ENCODE measurements at regions not wholly inside any gene's neighbourhood (a gene's known extent, or its start where the extent isn't known, plus 50 kb on each side); places are given as distances from the start of the nearest gene placed in this dataset.

DNA sequence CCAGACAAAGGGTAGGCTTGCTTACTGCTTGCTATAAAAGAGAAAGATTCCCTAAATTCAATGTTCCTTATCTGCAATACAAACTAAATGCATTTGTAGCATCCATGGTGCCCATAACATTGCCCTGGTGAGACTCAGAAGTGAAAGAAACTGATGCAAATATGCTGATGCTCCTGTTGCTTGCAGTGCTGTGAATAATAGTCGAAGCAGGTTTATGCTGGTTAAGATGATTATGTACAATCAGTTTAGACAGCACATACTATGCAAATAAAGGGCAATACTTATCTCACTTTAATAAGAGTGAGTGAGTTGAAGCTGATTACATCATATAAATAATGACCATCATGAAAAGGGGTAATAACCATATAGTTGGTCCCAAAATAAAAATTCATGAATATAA, 215.5 kb downstream of the SNCAIP start:
- Mint-ChIP-seq H3K9me3 (ENCODE audit: low read depth, unreplicated experiment) (no peaks in the 10 kb centered on the region), H3K4me3 (ENCODE audit: low read depth, unreplicated experiment) (no peak overlapping the region), H3K4me1 (ENCODE audit: low read depth, unreplicated experiment) (no peaks in the 10 kb centered on the region), H3K36me3 (ENCODE audit: insufficient read depth, unreplicated experiment) (no peaks in the 10 kb centered on the region), H3K27me3 (ENCODE audit: unreplicated experiment) (no peaks in the 10 kb centered on the region), H3K27ac (ENCODE audit: unreplicated experiment) (no peak overlapping the region)
- intact Hi-C loops (cut with micrococcal nuclease; ENCODE audit: unreplicated experiment): no loop called here
- no peak for TF ChIP-seq CTCF (IDR thresholded peaks at IDR 0.05; ENCODE audit: unreplicated experiment)
- no TSS peak for BruUV-seq (replicated peaks)
- DNase-seq: no peak
- CTCF ChIA-PET: no interaction called here

- no peak overlapping the region for H3K27ac Mint-ChIP-seq (ENCODE audit: unreplicated experiment)
- H3K4me3 Mint-ChIP-seq (ENCODE audit: low read depth, unreplicated experiment): no peak overlapping the region
- no peaks in the 10 kb centered on the region for H3K27me3 Mint-ChIP-seq (ENCODE audit: unreplicated experiment)
- TF ChIP-seq CTCF (IDR thresholded peaks at IDR 0.05; ENCODE audit: unreplicated experiment): no peak
- intact Hi-C loops (cut with micrococcal nuclease; ENCODE audit: unreplicated experiment): no loop called here
- no peaks in the 10 kb centered on the region for H3K4me1 Mint-ChIP-seq (ENCODE audit: low read depth, unreplicated experiment)
- H3K36me3 Mint-ChIP-seq (ENCODE audit: insufficient read depth, unreplicated experiment): no peaks in the 10 kb centered on the region
- no TSS peak for BruUV-seq (replicated peaks)
- CTCF ChIA-PET: no interaction called here
- no peaks in the 10 kb centered on the region for H3K9me3 Mint-ChIP-seq (ENCODE audit: low read depth, unreplicated experiment)
- no peak for DNase-seq
These were observed 220.0 kb downstream of the SNCAIP start for GRCh38 chr5:122532035-122532434.

- no peaks in the 10 kb centered on the region for H3K9me3 Mint-ChIP-seq (ENCODE audit: low read depth, unreplicated experiment)
- TF ChIP-seq CTCF (IDR thresholded peaks at IDR 0.05; ENCODE audit: unreplicated experiment): no peak
- H3K27ac Mint-ChIP-seq (ENCODE audit: unreplicated experiment): no peak overlapping the region
- intact Hi-C loops (cut with micrococcal nuclease; ENCODE audit: unreplicated experiment): no loop called here
- no peaks in the 10 kb centered on the region for H3K36me3 Mint-ChIP-seq (ENCODE audit: insufficient read depth, unreplicated experiment)
- H3K27me3 Mint-ChIP-seq (ENCODE audit: unreplicated experiment): no peaks in the 10 kb centered on the region
- CTCF ChIA-PET: interaction anchor here (0.5 kb wide), 1 partner anchor 50 kb away, joined by 4 read pairs; no protein-coding TSS in a partner anchor
- BruUV-seq (replicated peaks): no TSS peak
- DNase-seq: no peak
- H3K4me1 Mint-ChIP-seq (ENCODE audit: low read depth, unreplicated experiment): no peaks in the 10 kb centered on the region
- no peak overlapping the region for H3K4me3 Mint-ChIP-seq (ENCODE audit: low read depth, unreplicated experiment)
These were observed 221.8 kb downstream of the SNCAIP start for GRCh38 chr5:122533825-122534224.

GRCh38 chr5:122534829-122535228, 222.8 kb downstream of the SNCAIP start:
- intact Hi-C loops (cut with micrococcal nuclease; ENCODE audit: unreplicated experiment): no loop called here
- H3K4me1 Mint-ChIP-seq (ENCODE audit: low read depth, unreplicated experiment): no peaks in the 10 kb centered on the region
- CTCF ChIA-PET: no interaction called here

More at GRCh38 chr5:122534829-122535228, 222.8 kb downstream of the SNCAIP start:
- H3K9me3 Mint-ChIP-seq (ENCODE audit: low read depth, unreplicated experiment): peaks cover 2% of the 10 kb centered on the region
- no peak overlapping the region for H3K4me3 Mint-ChIP-seq (ENCODE audit: low read depth, unreplicated experiment)
- H3K27ac Mint-ChIP-seq (ENCODE audit: unreplicated experiment): no peak overlapping the region
- no peak for TF ChIP-seq CTCF (IDR thresholded peaks at IDR 0.05; ENCODE audit: unreplicated experiment)
- BruUV-seq (replicated peaks): no TSS peak
- no peak for DNase-seq
- H3K27me3 Mint-ChIP-seq (ENCODE audit: unreplicated experiment): peaks cover 9% of the 10 kb centered on the region
- H3K36me3 Mint-ChIP-seq (ENCODE audit: insufficient read depth, unreplicated experiment): no peaks in the 10 kb centered on the region
